Upper lobe of right lung (tissue), 1 donor: ENCODE measurements at regions not wholly inside any gene's neighbourhood (a gene's known extent, or its start where the extent isn't known, plus 50 kb on each side); places are given as distances from the start of the nearest gene placed in this dataset.
"Not testable (repeated sequence)": the region's sequence is repeated elsewhere in the genome, so short reads cannot be mapped to it uniquely, and the experiment has no call there.

ENCODE experiments used
- ATAC-seq: fragments of 200-7000 bp; cut with Tn5 transposase; one replicate; pipeline ENCODE4 v1.9.1; 2020; ENCODE audit warnings: mild to moderate bottlenecking, moderate library complexity
- DNase-seq: peaks from one replicate; pipeline ENCODE4 v3.0.0-alpha.2; 2020
- H3K27ac ChIP-seq: fragments of 200-600 bp; one replicate; pipeline ENCODE4 v1.8.0; 2022
- H3K27me3 ChIP-seq: fragments of 200-600 bp; one replicate; pipeline ENCODE4 v1.8.0; 2022; ENCODE audit warnings: mild to moderate bottlenecking
- H3K36me3 ChIP-seq: fragments of 200-600 bp; one replicate; pipeline ENCODE4 v1.8.0; 2022
- H3K4me1 ChIP-seq: fragments of 200-600 bp; one replicate; pipeline ENCODE4 v1.8.0; 2022
- H3K4me3 ChIP-seq: fragments of 200-600 bp; one replicate; pipeline ENCODE4 v1.8.0; 2022; ENCODE audit warnings: mild to moderate bottlenecking
- H3K9me3 ChIP-seq: fragments of 200-600 bp; one replicate; pipeline ENCODE4 v1.8.0; 2022
- CTCF ChIP-seq: fragments of 200-600 bp; IDR thresholded peaks from one replicate; pipeline ENCODE4 v1.8.0; 2022; ENCODE audit warnings: antibody characterized with exemption
- intact Hi-C: fragments of 100-400 bp; cut with DNase I; formaldehyde crosslinking; loops from one replicate; pipeline ENCODE4 v1.11.0; 2022
- donor health status: DM: no; HTN: yes; CAD: no; lungs with severe emphysema.

GRCh38 chr9:11159318-11159862 is 546.6 kb upstream of the PTPRD start:
- intact Hi-C loops = no loop called here
- Histone ChIP-seq H3K4me3 (no peak overlapping the region), H3K9me3 (no peaks in the 10 kb centered on the region), H3K36me3 (no peaks in the 10 kb centered on the region), H3K4me1 (no peaks in the 10 kb centered on the region), H3K27me3 (no peaks in the 10 kb centered on the region), H3K27ac (no peak overlapping the region)
- DNase-seq = no peak
- no peak for TF ChIP-seq CTCF
- ATAC-seq = no peak

- Histone ChIP-seq H3K4me3 (no peak overlapping the region), H3K27me3 (no peaks in the 10 kb centered on the region), H3K9me3 (no peaks in the 10 kb centered on the region), H3K36me3 (no peaks in the 10 kb centered on the region), H3K4me1 (no peaks in the 10 kb centered on the region), H3K27ac (no peak overlapping the region)
- ATAC-seq = no peak
- no peak for DNase-seq
- no peak for TF ChIP-seq CTCF
- intact Hi-C loops = no loop called here
Measured at GRCh38 chr9:11163843-11164242, 551.0 kb upstream of the PTPRD start.

GRCh38 chr9:11182001-11182400 is 569.2 kb upstream of the PTPRD start:
- Histone ChIP-seq H3K36me3 (no peaks in the 10 kb centered on the region), H3K9me3 (no peaks in the 10 kb centered on the region), H3K4me3 (no peak overlapping the region), H3K27me3 (no peaks in the 10 kb centered on the region), H3K4me1 (no peaks in the 10 kb centered on the region), H3K27ac (no peak overlapping the region)
- DNase-seq (no peak), ATAC-seq (no peak)
- TF ChIP-seq CTCF = no peak
- intact Hi-C loops = no loop called here

GRCh38 chr9:11190719-11191118 is 577.9 kb upstream of the PTPRD start:
- H3K9me3 ChIP-seq = no peaks in the 10 kb centered on the region
- DNase-seq = no peak
- no peak for ATAC-seq
- intact Hi-C loops = no loop called here
- no peaks in the 10 kb centered on the region for H3K27me3 ChIP-seq
- H3K27ac ChIP-seq = no peak overlapping the region
- H3K4me3 ChIP-seq = no peak overlapping the region
- no peak for TF ChIP-seq CTCF
- H3K36me3 ChIP-seq = no peaks in the 10 kb centered on the region
- H3K4me1 ChIP-seq = no peaks in the 10 kb centered on the region

- H3K4me1 ChIP-seq = no peaks in the 10 kb centered on the region
- H3K4me3 ChIP-seq = no peak overlapping the region
- ATAC-seq (no peak), DNase-seq (no peak)
- H3K27ac ChIP-seq = no peak overlapping the region
- no peak for TF ChIP-seq CTCF
- no peaks in the 10 kb centered on the region for H3K27me3 ChIP-seq
- intact Hi-C loops = no loop called here
- no peaks in the 10 kb centered on the region for H3K9me3 ChIP-seq
- H3K36me3 ChIP-seq = no peaks in the 10 kb centered on the region
Measured at GRCh38 chr9:11192993-11193392, 580.2 kb upstream of the PTPRD start.

- ATAC-seq = no peak
- no peak for TF ChIP-seq CTCF
- Histone ChIP-seq H3K36me3 (no peaks in the 10 kb centered on the region), H3K4me1 (no peaks in the 10 kb centered on the region), H3K27ac (no peak overlapping the region), H3K4me3 (no peak overlapping the region), H3K27me3 (no peaks in the 10 kb centered on the region), H3K9me3 (no peaks in the 10 kb centered on the region)
- no peak for DNase-seq
- intact Hi-C loops = no loop called here
Measured at GRCh38 chr9:11194246-11194645, 581.4 kb upstream of the PTPRD start.

- H3K27ac ChIP-seq, H3K9me3 ChIP-seq, H3K4me3 ChIP-seq, ATAC-seq, H3K4me1 ChIP-seq, intact Hi-C loops, DNase-seq, H3K36me3 ChIP-seq, H3K27me3 ChIP-seq: not testable (repeated sequence)
Measured at GRCh38 chr9:11196840-11197365, 584.1 kb upstream of the PTPRD start.
